Osteoblast (primary cell): ENCODE measurements at regions not wholly inside any gene's neighbourhood (a gene's known extent, or its start where the extent isn't known, plus 50 kb on each side); places are given as distances from the start of the nearest gene placed in this dataset.

Experiments
- DNase-seq: peaks from one replicate; pipeline ENCODE4 v3.0.0; 2011; ENCODE audit warnings: low spot score, mixed read lengths; ENCODE audit not compliant: insufficient read length; ENCODE audit errors: missing footprints
- H2AFZ ChIP-seq: 2 replicates; pipeline ENCODE4 v1.6.0; 2011; ENCODE audit warnings: mild to moderate bottlenecking, low read length
- H3K27ac ChIP-seq: 2 replicates; pipeline ENCODE4 v1.5.1; 2011; ENCODE audit warnings: mild to moderate bottlenecking, low read depth, low read length, moderate library complexity
- H3K27me3 ChIP-seq: 2 replicates; pipeline ENCODE4 v1.6.0; 2012; ENCODE audit warnings: mild to moderate bottlenecking, control low read depth, inconsistent platforms, low read length, moderate library complexity; ENCODE audit not compliant: insufficient read depth
- H3K36me3 ChIP-seq: 2 replicates; pipeline ENCODE4 v1.5.1; 2011; ENCODE audit warnings: mild to moderate bottlenecking, low read length, control low read depth, moderate library complexity; ENCODE audit not compliant: insufficient read depth
- H3K4me1 ChIP-seq: 2 replicates; pipeline ENCODE4 v1.5.1; 2011; ENCODE audit warnings: mild to moderate bottlenecking, low read length, control low read depth, moderate library complexity; ENCODE audit not compliant: insufficient read depth
- H3K4me2 ChIP-seq: 2 replicates; pipeline ENCODE4 v1.6.0; 2011; ENCODE audit warnings: mild to moderate bottlenecking, low read length; ENCODE audit not compliant: insufficient read depth
- H3K4me3 ChIP-seq: fragments of 200-600 bp; sonication (generic); 3 replicates; pipeline ENCODE4 v1.5.1; 2012; ENCODE audit warnings: mild to moderate bottlenecking, low read length, inconsistent platforms; ENCODE audit not compliant: insufficient read depth
- H3K79me2 ChIP-seq: 2 replicates; pipeline ENCODE4 v1.6.0; 2012; ENCODE audit warnings: mild to moderate bottlenecking, low read length, control low read depth, inconsistent platforms; ENCODE audit not compliant: insufficient read depth
- H3K9me3 ChIP-seq: 2 replicates; pipeline ENCODE4 v1.5.1; 2011; ENCODE audit warnings: low read depth, low read length, control low read depth
- H4K20me1 ChIP-seq: 2 replicates; pipeline ENCODE4 v1.6.0; 2012; ENCODE audit warnings: mild to moderate bottlenecking, low read length, control low read depth; ENCODE audit not compliant: insufficient read depth
- TF ChIP-seq, protein P1 (sequence below): IDR thresholded peaks from 2 replicates; pipeline ENCODE4 v1.5.1; 2011; ENCODE audit warnings: mild to moderate bottlenecking, low read depth, low read length, moderate library complexity; ENCODE audit errors: extremely low read depth

DNA sequence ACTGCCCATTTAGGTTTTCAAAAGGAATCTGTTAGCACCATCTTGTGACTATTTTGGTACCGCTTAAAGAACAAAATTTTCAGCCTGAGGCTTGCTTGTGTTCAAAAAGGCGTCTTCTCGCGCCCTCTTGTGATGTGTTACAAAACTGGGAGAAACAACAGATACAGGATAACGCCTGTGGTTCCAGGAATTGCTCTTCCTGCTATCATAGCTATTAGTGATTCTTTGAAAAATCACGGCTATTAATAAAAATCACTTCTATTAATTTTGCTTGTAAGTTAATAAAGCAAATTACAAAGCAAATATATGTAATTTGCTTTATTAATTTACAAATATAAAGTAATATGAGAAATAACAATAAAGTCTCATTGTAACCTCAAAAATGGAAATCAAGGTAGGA is 82.2 kb upstream of the ABCD3 start:
- Histone ChIP-seq H3K27ac (no peak overlapping the region), H2AFZ (no peak overlapping the region), H3K27me3 (peaks cover 2% of the 10 kb centered on the region), H3K79me2 (no peaks in the 10 kb centered on the region), H3K4me3 (no peak overlapping the region), H3K4me1 (peaks cover 20% of the 10 kb centered on the region), H3K9me3 (no peaks in the 10 kb centered on the region), H4K20me1 (no peaks in the 10 kb centered on the region), H3K4me2 (peak overlapping the region; percentile 40), H3K36me3 (no peaks in the 10 kb centered on the region)
- DNase-seq = peak; percentile 68
- TF ChIP-seq, protein P1, sequence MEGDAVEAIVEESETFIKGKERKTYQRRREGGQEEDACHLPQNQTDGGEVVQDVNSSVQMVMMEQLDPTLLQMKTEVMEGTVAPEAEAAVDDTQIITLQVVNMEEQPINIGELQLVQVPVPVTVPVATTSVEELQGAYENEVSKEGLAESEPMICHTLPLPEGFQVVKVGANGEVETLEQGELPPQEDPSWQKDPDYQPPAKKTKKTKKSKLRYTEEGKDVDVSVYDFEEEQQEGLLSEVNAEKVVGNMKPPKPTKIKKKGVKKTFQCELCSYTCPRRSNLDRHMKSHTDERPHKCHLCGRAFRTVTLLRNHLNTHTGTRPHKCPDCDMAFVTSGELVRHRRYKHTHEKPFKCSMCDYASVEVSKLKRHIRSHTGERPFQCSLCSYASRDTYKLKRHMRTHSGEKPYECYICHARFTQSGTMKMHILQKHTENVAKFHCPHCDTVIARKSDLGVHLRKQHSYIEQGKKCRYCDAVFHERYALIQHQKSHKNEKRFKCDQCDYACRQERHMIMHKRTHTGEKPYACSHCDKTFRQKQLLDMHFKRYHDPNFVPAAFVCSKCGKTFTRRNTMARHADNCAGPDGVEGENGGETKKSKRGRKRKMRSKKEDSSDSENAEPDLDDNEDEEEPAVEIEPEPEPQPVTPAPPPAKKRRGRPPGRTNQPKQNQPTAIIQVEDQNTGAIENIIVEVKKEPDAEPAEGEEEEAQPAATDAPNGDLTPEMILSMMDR = peak; percentile 99

DNA sequence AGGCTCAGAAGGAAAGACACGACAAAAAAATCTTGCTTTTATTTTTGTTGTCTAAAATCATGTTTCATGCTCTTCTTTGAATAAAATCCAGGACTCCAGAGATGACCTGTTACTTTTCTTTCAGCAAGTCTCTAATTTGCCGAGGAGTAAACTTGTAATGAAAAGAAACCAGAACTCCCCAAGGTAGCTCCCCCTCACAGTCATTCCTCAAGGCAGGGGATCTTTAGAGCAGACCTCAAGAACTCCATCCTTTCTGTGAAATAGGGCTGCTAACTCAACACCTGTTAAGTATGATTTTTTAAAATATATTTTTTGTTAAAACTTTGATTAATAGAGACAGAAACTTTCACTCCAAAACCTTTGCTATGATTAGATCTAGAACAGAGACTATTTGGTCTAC is 82.7 kb upstream of the ABCD3 start:
- Histone ChIP-seq H3K36me3 (no peaks in the 10 kb centered on the region), H3K4me1 (peaks cover 22% of the 10 kb centered on the region), H3K79me2 (no peaks in the 10 kb centered on the region), H4K20me1 (no peaks in the 10 kb centered on the region), H3K27me3 (no peaks in the 10 kb centered on the region), H3K4me2 (no peak overlapping the region), H3K27ac (peak overlapping the region; percentile 7), H2AFZ (no peak overlapping the region), H3K9me3 (no peaks in the 10 kb centered on the region), H3K4me3 (no peak overlapping the region)
- TF ChIP-seq, protein P1 = no peak
- DNase-seq = no peak

- Histone ChIP-seq H3K4me1 (peaks cover 29% of the 10 kb centered on the region), H3K4me3 (no peak overlapping the region), H3K4me2 (no peak overlapping the region), H2AFZ (peak overlapping the region; percentile 49), H3K79me2 (no peaks in the 10 kb centered on the region), H3K27ac (peak overlapping the region; percentile 7), H4K20me1 (no peaks in the 10 kb centered on the region), H3K27me3 (no peaks in the 10 kb centered on the region), H3K36me3 (no peaks in the 10 kb centered on the region), H3K9me3 (no peaks in the 10 kb centered on the region)
- TF ChIP-seq, protein P1 = no peak
- no peak for DNase-seq
Observed at GRCh38 chr1:94334764-94335163, 83.4 kb upstream of the ABCD3 start.

GRCh38 chr1:94332952-94333351 is 85.2 kb upstream of the ABCD3 start:
- Histone ChIP-seq H3K79me2 (no peaks in the 10 kb centered on the region), H3K27me3 (no peaks in the 10 kb centered on the region), H4K20me1 (no peaks in the 10 kb centered on the region), H3K4me2 (no peak overlapping the region), H3K36me3 (no peaks in the 10 kb centered on the region), H2AFZ (peak overlapping the region; percentile 28), H3K4me3 (no peak overlapping the region), H3K27ac (no peak overlapping the region), H3K4me1 (peaks cover 39% of the 10 kb centered on the region), H3K9me3 (no peaks in the 10 kb centered on the region)
- no peak for DNase-seq
- TF ChIP-seq, protein P1 = no peak
